Right lung (tissue), 2 donors: ENCODE measurements at regions not wholly inside any gene's neighbourhood (a gene's known extent, or its start where the extent isn't known, plus 50 kb on each side); places are given as distances from the start of the nearest gene placed in this dataset.

ENCODE experiments used
- DNase-seq, 2 donors: peaks; one replicate each; pipeline ENCODE4 v3.0.0-alpha.2; 2013

GRCh38 chr14:44712024-44712815 lies 205.1 kb upstream of the FSCB start:
- peak in 1 of 2 donors; percentile 33 for DNase-seq

GRCh38 chr14:44701563-44702263 lies 194.6 kb upstream of the FSCB start:
- DNase-seq, result no peak

GRCh38 chr14:44700694-44701093 lies 193.6 kb upstream of the FSCB start:
- DNase-seq, result no peak

- peak in 1 of 2 donors; percentile 37 for DNase-seq
Measured at GRCh38 chr14:44700184-44700583, 193.1 kb upstream of the FSCB start.

GRCh38 chr14:44699391-44699790 lies 192.3 kb upstream of the FSCB start:
- no peak for DNase-seq

GRCh38 chr14:44669496-44669895 lies 162.4 kb upstream of the FSCB start:
- DNase-seq, result no peak

GRCh38 chr14:44663136-44663535 lies 156.1 kb upstream of the FSCB start:
- no peak for DNase-seq

GRCh38 chr14:44662250-44662891 lies 155.3 kb upstream of the FSCB start:
- DNase-seq, result no peak

- DNase-seq, result no peak
Measured at GRCh38 chr14:44658389-44658696, 151.3 kb upstream of the FSCB start.

- DNase-seq, result peak; percentile 52 to 62
Measured at GRCh38 chr14:44657696-44658388, 150.8 kb upstream of the FSCB start.

GRCh38 chr14:44657203-44657602 lies 150.1 kb upstream of the FSCB start:
- DNase-seq, result no peak

- DNase-seq, result peak; percentile 64 to 65
Measured at GRCh38 chr14:44654591-44654990, 147.5 kb upstream of the FSCB start.

GRCh38 chr14:44653641-44654040 lies 146.6 kb upstream of the FSCB start:
- DNase-seq, result no peak

- DNase-seq, result no peak
Measured at GRCh38 chr14:44652640-44653039, 145.6 kb upstream of the FSCB start.

- no peak for DNase-seq
Measured at GRCh38 chr14:44649061-44649460, 142.0 kb upstream of the FSCB start.

- DNase-seq, result no peak
Measured at GRCh38 chr14:44640416-44640815, 133.3 kb upstream of the FSCB start.

- DNase-seq, result no peak
Measured at GRCh38 chr14:44639781-44640385, 132.8 kb upstream of the FSCB start.

GRCh38 chr14:44634692-44635091 lies 127.6 kb upstream of the FSCB start:
- DNase-seq, result no peak

- no peak for DNase-seq
Measured at GRCh38 chr14:44626423-44626822, 119.3 kb upstream of the FSCB start.

GRCh38 chr14:44625098-44625497 lies 118.0 kb upstream of the FSCB start:
- DNase-seq, result no peak

- DNase-seq, result no peak
Measured at GRCh38 chr14:44620121-44621019, 113.3 kb upstream of the FSCB start.
